Lower leg skin (tissue), 4 donors: ENCODE measurements at regions not wholly inside any gene's neighbourhood (a gene's known extent, or its start where the extent isn't known, plus 50 kb on each side); places are given as distances from the start of the nearest gene placed in this dataset.

Experiments used
- DNase-seq, 2 donors: peaks; one replicate each; pipeline ENCODE4 v3.0.0-alpha.2; 2019; ENCODE audit warnings: low spot score in 2 of 2
- H3K4me3 ChIP-seq: fragments of 200-600 bp; sonication (generic); 2 replicates; pipeline ENCODE4 v1.5.1; 2017; ENCODE audit warnings: mild to moderate bottlenecking, low read depth; ENCODE audit not compliant: poor library complexity, severe bottlenecking
- POLR2A ChIP-seq, 2 donors: fragments of 450-650 bp; IDR thresholded peaks; one replicate each; pipeline ENCODE4 v1.6.1; 2016 to 2017; ENCODE audit warnings: antibody characterized with exemption in 2 of 2, mild to moderate bottlenecking in 1 of 2, moderate library complexity in 1 of 2
- WGBS, 2 donors: methylation state at CpG; one replicate each; pipeline ENCODE4 v1.1.5; 2018; 5-methylcytosine and 5-hydroxymethylcytosine counted together
- intact Hi-C: fragments of 100-400 bp; cut with DNase I; formaldehyde crosslinking; loops from one replicate; pipeline ENCODE4 v1.15.0; 2023; ENCODE audit warnings: low total_unique reads
- TF ChIP-seq, protein P1 (sequence below), 3 donors: fragments of 450-650 bp; IDR thresholded peaks; one replicate each; pipeline ENCODE4 v1.5.1; 2016; ENCODE audit warnings: antibody characterized with exemption in 3 of 3, mild to moderate bottlenecking in 3 of 3, moderate library complexity in 2 of 3

GRCh38 chr1:201691716-201692554, 137.0 kb upstream of the IPO9 start:
- H3K4me3 ChIP-seq = no peak overlapping the region
- no peak for DNase-seq
- WGBS, 2 donors = 86 to 88% methylated on average over 6 of the region's 6 CpGs
- no peak for TF ChIP-seq POLR2A (IDR thresholded peaks at IDR 0.05)
- TF ChIP-seq, protein P1, sequence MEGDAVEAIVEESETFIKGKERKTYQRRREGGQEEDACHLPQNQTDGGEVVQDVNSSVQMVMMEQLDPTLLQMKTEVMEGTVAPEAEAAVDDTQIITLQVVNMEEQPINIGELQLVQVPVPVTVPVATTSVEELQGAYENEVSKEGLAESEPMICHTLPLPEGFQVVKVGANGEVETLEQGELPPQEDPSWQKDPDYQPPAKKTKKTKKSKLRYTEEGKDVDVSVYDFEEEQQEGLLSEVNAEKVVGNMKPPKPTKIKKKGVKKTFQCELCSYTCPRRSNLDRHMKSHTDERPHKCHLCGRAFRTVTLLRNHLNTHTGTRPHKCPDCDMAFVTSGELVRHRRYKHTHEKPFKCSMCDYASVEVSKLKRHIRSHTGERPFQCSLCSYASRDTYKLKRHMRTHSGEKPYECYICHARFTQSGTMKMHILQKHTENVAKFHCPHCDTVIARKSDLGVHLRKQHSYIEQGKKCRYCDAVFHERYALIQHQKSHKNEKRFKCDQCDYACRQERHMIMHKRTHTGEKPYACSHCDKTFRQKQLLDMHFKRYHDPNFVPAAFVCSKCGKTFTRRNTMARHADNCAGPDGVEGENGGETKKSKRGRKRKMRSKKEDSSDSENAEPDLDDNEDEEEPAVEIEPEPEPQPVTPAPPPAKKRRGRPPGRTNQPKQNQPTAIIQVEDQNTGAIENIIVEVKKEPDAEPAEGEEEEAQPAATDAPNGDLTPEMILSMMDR (IDR thresholded peaks at IDR 0.05) = no peak
- intact Hi-C loops = no loop called here

DNA sequence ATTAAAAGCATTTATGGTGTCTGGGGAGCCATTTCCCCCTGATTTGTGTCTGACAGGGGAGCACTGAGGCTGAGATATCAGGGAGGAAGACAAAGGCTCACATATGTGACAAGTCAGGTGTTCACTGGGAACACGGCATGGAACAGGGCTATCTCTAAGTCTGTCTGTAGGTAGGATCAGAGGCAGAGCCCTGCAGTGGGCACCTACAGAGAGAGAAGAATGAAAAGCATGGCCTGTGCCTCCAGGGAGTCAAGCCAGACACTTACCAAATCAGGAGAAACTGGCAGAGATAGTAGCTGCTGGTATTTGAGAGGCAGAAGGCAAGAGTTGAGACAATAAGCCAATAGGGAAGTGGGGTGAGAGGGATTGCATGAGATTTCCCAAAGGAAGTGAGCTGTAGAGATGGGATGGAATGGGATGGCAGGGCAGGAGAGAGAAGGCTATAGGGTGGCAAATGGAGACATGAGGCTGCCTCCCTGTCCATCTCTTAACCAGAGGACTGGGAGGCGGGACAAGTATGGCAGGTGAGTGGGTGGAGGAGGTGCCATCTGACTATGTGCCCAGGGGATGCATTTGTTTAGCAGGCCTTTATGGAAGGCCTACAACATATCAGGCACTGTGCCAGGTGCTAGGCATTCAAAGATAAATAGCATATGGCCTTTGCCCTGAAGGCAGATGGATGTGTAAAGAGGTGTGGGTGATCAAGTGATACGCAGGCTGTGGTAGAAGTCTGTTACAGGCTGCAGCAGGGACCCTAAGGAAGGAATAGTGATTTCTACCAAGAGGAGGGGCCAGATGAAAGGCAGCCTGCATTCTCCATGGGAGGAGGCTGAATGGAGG, 136.2 kb upstream of the IPO9 start:
- H3K4me3 ChIP-seq = no peak overlapping the region
- intact Hi-C loops = no loop called here
- no peak for DNase-seq
- WGBS, 2 donors = 89 to 96% methylated on average over 3 of the region's 3 CpGs
- no peak for TF ChIP-seq POLR2A (IDR thresholded peaks at IDR 0.05)
- TF ChIP-seq, protein P1 (IDR thresholded peaks at IDR 0.05) = no peak

DNA sequence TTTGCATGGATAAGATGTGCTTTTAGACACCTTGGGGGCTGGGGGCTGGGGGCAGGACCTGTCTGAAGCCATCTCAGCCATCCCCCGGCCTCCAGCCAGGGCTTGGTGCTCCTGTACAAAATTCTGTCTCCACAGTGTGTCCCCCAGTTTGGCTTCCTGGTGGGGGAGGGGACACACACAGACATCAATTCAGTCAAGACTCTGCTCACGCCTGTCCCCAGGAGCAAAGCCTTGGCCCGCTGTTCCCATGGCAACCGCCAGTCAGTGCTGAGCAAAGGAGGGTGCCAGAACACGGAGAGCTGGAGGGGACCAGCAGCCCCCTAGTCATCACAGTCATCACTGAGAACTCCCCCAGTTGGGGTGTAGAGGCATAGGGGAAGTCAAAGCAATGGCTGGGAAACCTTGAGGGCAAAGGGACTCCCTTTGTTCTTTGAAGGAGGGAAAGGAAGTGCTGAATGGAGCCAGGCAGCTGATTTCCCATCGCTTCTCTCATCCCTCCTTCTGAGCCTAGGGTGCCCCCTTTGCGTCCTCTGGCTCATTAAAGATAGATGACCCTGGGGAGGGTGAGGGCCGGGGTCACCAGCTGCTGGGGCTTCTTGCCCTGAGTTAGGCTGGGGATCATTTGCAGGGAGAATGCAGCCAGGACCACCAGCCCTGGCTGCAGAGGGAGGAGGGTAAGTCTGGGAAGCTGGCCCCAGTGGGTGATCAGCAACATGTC, 134.9 kb upstream of the IPO9 start:
- 85 to 92% methylated on average over 8 of the region's 8 CpGs for WGBS, 2 donors
- TF ChIP-seq, protein P1 (IDR thresholded peaks at IDR 0.05) = no peak
- no peak for TF ChIP-seq POLR2A (IDR thresholded peaks at IDR 0.05)
- intact Hi-C loops = no loop called here
- no peak overlapping the region for H3K4me3 ChIP-seq
- no peak for DNase-seq

- 95 to 96% methylated on average over 12 of the region's 12 CpGs for WGBS, 2 donors
- intact Hi-C loops = no loop called here
Observed at GRCh38 chr1:201694608-201695335, 134.2 kb upstream of the IPO9 start.

GRCh38 chr1:201695607-201696006, 133.3 kb upstream of the IPO9 start:
- WGBS, 2 donors = 43 to 54% methylated on average over 6 of the region's 6 CpGs
- no peak for DNase-seq
- no peak for TF ChIP-seq POLR2A (IDR thresholded peaks at IDR 0.05)
- TF ChIP-seq, protein P1 (IDR thresholded peaks at IDR 0.05) = no peak
- intact Hi-C loops = no loop called here
- H3K4me3 ChIP-seq = no peak overlapping the region

More at GRCh38 chr1:201694608-201695335, 134.2 kb upstream of the IPO9 start:
- no peak for DNase-seq
- no peak overlapping the region for H3K4me3 ChIP-seq
- no peak for TF ChIP-seq POLR2A (IDR thresholded peaks at IDR 0.05)
- TF ChIP-seq, protein P1 (IDR thresholded peaks at IDR 0.05) = no peak
